Neural cell (in vitro differentiated cells): ENCODE measurements at regions not wholly inside any gene's neighbourhood (a gene's known extent, or its start where the extent isn't known, plus 50 kb on each side); places are given as distances from the start of the nearest gene placed in this dataset.

Experiments used
- H2AFZ ChIP-seq: fragments of 200-600, 300-800 bp; sonication (generic), shearing (Covaris generic); 2 replicates; pipeline ENCODE4 v1.6.0; 2014; ENCODE audit warnings: low read depth, mild to moderate bottlenecking, antibody characterized with exemption, low read length, moderate library complexity
- H3F3A ChIP-seq: fragments of 200-600 bp; shearing (Covaris generic); 2 replicates; pipeline ENCODE4 v1.6.1; 2016; ENCODE audit warnings: mild to moderate bottlenecking, moderate library complexity, mixed read lengths, antibody characterized with exemption, low read length; ENCODE audit not compliant: insufficient read depth, poor library complexity, severe bottlenecking
- H3K27ac ChIP-seq: fragments of 200-600, 300-800 bp; sonication (generic), shearing (Covaris generic); 2 replicates; pipeline ENCODE4 v1.5.1; 2014; ENCODE audit warnings: mild to moderate bottlenecking, low read length, moderate library complexity
- H3K27me3 ChIP-seq: fragments of 300-800, 200-600 bp; sonication (generic), shearing (Covaris generic); 2 replicates; pipeline ENCODE4 v1.6.0; 2014; ENCODE audit warnings: mild to moderate bottlenecking, low read depth, low read length, moderate library complexity; ENCODE audit not compliant: insufficient read depth
- H3K36me3 ChIP-seq: fragments of 300-800, 200-600 bp; sonication (generic), shearing (Covaris generic); 2 replicates; pipeline ENCODE4 v1.5.1; 2014; ENCODE audit warnings: mild to moderate bottlenecking, antibody characterized with exemption, low read length, moderate library complexity; ENCODE audit not compliant: insufficient read depth
- H3K4me2 ChIP-seq: fragments of 300-800, 200-600 bp; sonication (generic), shearing (Covaris generic); 2 replicates; pipeline ENCODE4 v1.6.0; 2014; ENCODE audit warnings: mild to moderate bottlenecking, low read length
- H3K4me3 ChIP-seq: fragments of 300-800, 200-600 bp; sonication (generic), shearing (Covaris generic); 2 replicates; pipeline ENCODE4 v1.5.1; 2014; ENCODE audit warnings: mild to moderate bottlenecking, low read length, moderate library complexity
- H3K79me2 ChIP-seq: fragments of 200-600 bp; shearing (Covaris generic); replicated peaks from 2 replicates; pipeline ENCODE4 v1.6.0; 2014; ENCODE audit warnings: mild to moderate bottlenecking, low read length, moderate library complexity; ENCODE audit not compliant: insufficient read depth
- H3K9ac ChIP-seq: fragments of 300-800, 200-600 bp; sonication (generic), shearing (Covaris generic); 2 replicates; pipeline ENCODE4 v1.6.1; 2016; ENCODE audit warnings: mild to moderate bottlenecking, low read length, mixed read lengths
- H3K9me2 ChIP-seq: fragments of 200-600 bp; shearing (Covaris generic); 2 replicates; pipeline ENCODE4 v1.6.1; 2016; ENCODE audit warnings: mild to moderate bottlenecking, low read length, mixed read lengths; ENCODE audit not compliant: insufficient read depth
- H3K9me3 ChIP-seq: fragments of 200-600, 300-800 bp; sonication (generic), shearing (Covaris generic); 2 replicates; pipeline ENCODE4 v1.6.1; 2016; ENCODE audit warnings: mild to moderate bottlenecking, mixed run types, low read length, moderate library complexity, mixed read lengths
- H4K20me1 ChIP-seq: fragments of 200-600 bp; shearing (Covaris generic); 2 replicates; pipeline ENCODE4 v1.6.1; 2016; ENCODE audit warnings: mild to moderate bottlenecking, mixed run types; ENCODE audit not compliant: insufficient read depth
- EP300 ChIP-seq: fragments of 450-650 bp; conservative IDR thresholded peaks from 2 replicates; pipeline ENCODE4 v1.6.1; 2014; ENCODE audit warnings: antibody characterized with exemption, mild to moderate bottlenecking, moderate library complexity; ENCODE audit not compliant: poor library complexity, severe bottlenecking
- EZH2 ChIP-seq: fragments of 200-600, 300-800 bp; shearing (Covaris generic), sonication (generic); IDR thresholded peaks from 2 replicates; pipeline ENCODE4 v1.6.1; 2014; ENCODE audit warnings: antibody characterized with exemption, low read length, borderline replicate concordance, mild to moderate bottlenecking; ENCODE audit not compliant: insufficient read depth, poor library complexity, severe bottlenecking
- MXI1 ChIP-seq: fragments of 450-650 bp; conservative IDR thresholded peaks from 2 replicates; pipeline ENCODE4 v1.6.1; 2014; ENCODE audit warnings: antibody characterized with exemption, mild to moderate bottlenecking; ENCODE audit not compliant: poor library complexity, severe bottlenecking
- POLR2AphosphoS5 ChIP-seq: IDR thresholded peaks from 2 replicates; pipeline ENCODE4 v1.6.1; 2012
- RAD21 ChIP-seq: fragments of 450-650 bp; conservative IDR thresholded peaks from 2 replicates; pipeline ENCODE4 v1.6.1; 2014; ENCODE audit warnings: antibody characterized with exemption, mild to moderate bottlenecking, moderate library complexity
- SMC3 ChIP-seq: fragments of 450-650 bp; conservative IDR thresholded peaks from 2 replicates; pipeline ENCODE4 v1.6.1; 2014; ENCODE audit warnings: antibody characterized with exemption, mild to moderate bottlenecking, moderate library complexity; ENCODE audit not compliant: poor library complexity
- TF ChIP-seq, protein P1 (sequence below): IDR thresholded peaks from 2 replicates; pipeline ENCODE4 v1.6.1; 2012; ENCODE audit warnings: borderline replicate concordance
- TF ChIP-seq, protein P2 (sequence below): fragments of 450-650 bp; IDR thresholded peaks from 2 replicates; pipeline ENCODE4 v1.5.1; 2014; ENCODE audit warnings: antibody characterized with exemption, mild to moderate bottlenecking, moderate library complexity; ENCODE audit not compliant: poor library complexity, severe bottlenecking

DNA sequence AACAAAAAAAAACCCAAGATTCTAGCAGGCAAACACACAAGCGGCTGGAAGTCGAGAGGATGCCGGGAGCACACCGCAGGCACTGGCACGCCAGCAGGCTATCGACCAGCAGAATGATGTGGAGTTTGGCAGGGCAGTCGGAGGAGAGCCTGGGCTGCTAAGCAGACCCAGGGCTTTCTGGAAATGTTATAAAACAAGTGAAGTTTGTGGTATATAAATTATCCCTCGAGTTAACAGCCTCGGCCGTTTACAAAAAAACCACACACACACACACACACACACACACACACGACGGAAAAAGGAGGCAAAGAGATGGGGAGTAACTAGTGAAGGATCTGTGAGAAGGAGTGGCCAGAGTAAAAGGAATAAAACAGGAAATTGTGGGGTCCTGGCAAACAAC is 87.2 kb upstream of the IVNS1ABP start:
- Histone ChIP-seq H2AFZ (no peak overlapping the region), H3K27me3 (no peaks in the 10 kb centered on the region), H3K36me3 (no peaks in the 10 kb centered on the region), H3K9me2 (no peaks in the 10 kb centered on the region), H3F3A (no peaks in the 10 kb centered on the region), H3K9me3 (no peaks in the 10 kb centered on the region), H4K20me1 (no peaks in the 10 kb centered on the region), H3K79me2 (no peaks in the 10 kb centered on the region), H3K27ac (no peak overlapping the region), H3K4me2 (no peak overlapping the region), H3K4me3 (no peak overlapping the region), H3K9ac (no peak overlapping the region)
- TF ChIP-seq, protein P1, sequence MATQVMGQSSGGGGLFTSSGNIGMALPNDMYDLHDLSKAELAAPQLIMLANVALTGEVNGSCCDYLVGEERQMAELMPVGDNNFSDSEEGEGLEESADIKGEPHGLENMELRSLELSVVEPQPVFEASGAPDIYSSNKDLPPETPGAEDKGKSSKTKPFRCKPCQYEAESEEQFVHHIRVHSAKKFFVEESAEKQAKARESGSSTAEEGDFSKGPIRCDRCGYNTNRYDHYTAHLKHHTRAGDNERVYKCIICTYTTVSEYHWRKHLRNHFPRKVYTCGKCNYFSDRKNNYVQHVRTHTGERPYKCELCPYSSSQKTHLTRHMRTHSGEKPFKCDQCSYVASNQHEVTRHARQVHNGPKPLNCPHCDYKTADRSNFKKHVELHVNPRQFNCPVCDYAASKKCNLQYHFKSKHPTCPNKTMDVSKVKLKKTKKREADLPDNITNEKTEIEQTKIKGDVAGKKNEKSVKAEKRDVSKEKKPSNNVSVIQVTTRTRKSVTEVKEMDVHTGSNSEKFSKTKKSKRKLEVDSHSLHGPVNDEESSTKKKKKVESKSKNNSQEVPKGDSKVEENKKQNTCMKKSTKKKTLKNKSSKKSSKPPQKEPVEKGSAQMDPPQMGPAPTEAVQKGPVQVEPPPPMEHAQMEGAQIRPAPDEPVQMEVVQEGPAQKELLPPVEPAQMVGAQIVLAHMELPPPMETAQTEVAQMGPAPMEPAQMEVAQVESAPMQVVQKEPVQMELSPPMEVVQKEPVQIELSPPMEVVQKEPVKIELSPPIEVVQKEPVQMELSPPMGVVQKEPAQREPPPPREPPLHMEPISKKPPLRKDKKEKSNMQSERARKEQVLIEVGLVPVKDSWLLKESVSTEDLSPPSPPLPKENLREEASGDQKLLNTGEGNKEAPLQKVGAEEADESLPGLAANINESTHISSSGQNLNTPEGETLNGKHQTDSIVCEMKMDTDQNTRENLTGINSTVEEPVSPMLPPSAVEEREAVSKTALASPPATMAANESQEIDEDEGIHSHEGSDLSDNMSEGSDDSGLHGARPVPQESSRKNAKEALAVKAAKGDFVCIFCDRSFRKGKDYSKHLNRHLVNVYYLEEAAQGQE = no peak
- TF ChIP-seq EZH2 (no peak), POLR2AphosphoS5 (no peak), RAD21 (no peak), MXI1 (no peak), EP300 (no peak), SMC3 (no peak)
- TF ChIP-seq, protein P2, sequence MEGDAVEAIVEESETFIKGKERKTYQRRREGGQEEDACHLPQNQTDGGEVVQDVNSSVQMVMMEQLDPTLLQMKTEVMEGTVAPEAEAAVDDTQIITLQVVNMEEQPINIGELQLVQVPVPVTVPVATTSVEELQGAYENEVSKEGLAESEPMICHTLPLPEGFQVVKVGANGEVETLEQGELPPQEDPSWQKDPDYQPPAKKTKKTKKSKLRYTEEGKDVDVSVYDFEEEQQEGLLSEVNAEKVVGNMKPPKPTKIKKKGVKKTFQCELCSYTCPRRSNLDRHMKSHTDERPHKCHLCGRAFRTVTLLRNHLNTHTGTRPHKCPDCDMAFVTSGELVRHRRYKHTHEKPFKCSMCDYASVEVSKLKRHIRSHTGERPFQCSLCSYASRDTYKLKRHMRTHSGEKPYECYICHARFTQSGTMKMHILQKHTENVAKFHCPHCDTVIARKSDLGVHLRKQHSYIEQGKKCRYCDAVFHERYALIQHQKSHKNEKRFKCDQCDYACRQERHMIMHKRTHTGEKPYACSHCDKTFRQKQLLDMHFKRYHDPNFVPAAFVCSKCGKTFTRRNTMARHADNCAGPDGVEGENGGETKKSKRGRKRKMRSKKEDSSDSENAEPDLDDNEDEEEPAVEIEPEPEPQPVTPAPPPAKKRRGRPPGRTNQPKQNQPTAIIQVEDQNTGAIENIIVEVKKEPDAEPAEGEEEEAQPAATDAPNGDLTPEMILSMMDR = no peak

DNA sequence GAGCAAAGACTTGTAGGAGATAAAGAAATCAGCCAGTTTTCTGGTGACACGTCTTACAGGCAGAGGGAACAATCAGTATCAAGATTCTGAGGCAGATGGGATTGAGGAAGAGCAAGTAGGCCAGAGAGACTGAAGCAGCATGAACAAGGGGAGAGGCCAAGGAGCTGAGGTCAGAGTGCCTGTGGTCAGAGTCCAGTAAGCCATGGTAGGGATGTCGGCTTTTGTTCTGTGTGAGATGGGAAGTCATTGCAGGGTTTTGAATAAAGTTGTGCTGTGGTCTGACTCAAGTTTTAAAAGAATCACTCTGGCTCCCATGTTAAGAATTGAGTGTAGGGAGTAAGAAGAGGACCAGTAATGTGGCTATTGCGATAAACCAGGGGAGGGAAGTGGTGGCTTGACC is 85.9 kb upstream of the IVNS1ABP start:
- H4K20me1 ChIP-seq = no peaks in the 10 kb centered on the region
- no peaks in the 10 kb centered on the region for H3K79me2 ChIP-seq
- H3K27me3 ChIP-seq = no peaks in the 10 kb centered on the region
- no peak overlapping the region for H2AFZ ChIP-seq
- no peaks in the 10 kb centered on the region for H3F3A ChIP-seq
- H3K9me3 ChIP-seq = no peaks in the 10 kb centered on the region
- no peak overlapping the region for H3K27ac ChIP-seq
- TF ChIP-seq, protein P1 = no peak
- TF ChIP-seq EP300 (no peak), RAD21 (no peak)
- H3K9me2 ChIP-seq = no peaks in the 10 kb centered on the region
- H3K36me3 ChIP-seq = no peaks in the 10 kb centered on the region
- H3K4me3 ChIP-seq = no peak overlapping the region
- H3K9ac ChIP-seq = no peak overlapping the region
- no peak overlapping the region for H3K4me2 ChIP-seq
